GM20000 (cell line): ENCODE measurements at regions not wholly inside any gene's neighbourhood (a gene's known extent, or its start where the extent isn't known, plus 50 kb on each side); places are given as distances from the start of the nearest gene placed in this dataset.

Source experiments
- DNase-seq: peaks from one replicate; pipeline ENCODE4 v3.0.0; 2012; ENCODE audit warnings: low spot score
- TF ChIP-seq, protein P1 (sequence below): IDR thresholded peaks from 2 replicates; pipeline ENCODE4 v1.5.1; 2012; ENCODE audit warnings: mild to moderate bottlenecking, control low read depth; ENCODE audit errors: extremely low read depth, missing control alignments

DNA sequence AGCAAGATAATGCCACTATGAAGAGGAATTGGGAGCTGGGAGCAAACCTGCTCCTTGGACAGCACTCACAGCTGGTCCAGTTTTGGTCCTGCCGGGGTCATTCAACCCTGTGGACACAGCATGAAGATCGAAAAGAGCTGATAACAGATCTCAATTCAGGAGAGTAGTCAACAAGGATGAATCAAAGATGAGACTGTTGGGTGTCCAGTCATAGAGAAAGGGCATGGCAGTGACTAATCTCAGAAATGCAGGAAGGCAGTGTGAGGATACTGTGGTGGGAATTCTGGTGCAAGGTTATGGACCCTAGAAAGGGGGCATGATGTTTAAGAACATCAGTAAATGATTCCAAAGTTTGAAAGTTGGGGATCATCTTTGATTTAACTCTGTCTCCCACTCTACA, 261.4 kb upstream of the ZP4 start:
- DNase-seq = no peak
- TF ChIP-seq, protein P1, sequence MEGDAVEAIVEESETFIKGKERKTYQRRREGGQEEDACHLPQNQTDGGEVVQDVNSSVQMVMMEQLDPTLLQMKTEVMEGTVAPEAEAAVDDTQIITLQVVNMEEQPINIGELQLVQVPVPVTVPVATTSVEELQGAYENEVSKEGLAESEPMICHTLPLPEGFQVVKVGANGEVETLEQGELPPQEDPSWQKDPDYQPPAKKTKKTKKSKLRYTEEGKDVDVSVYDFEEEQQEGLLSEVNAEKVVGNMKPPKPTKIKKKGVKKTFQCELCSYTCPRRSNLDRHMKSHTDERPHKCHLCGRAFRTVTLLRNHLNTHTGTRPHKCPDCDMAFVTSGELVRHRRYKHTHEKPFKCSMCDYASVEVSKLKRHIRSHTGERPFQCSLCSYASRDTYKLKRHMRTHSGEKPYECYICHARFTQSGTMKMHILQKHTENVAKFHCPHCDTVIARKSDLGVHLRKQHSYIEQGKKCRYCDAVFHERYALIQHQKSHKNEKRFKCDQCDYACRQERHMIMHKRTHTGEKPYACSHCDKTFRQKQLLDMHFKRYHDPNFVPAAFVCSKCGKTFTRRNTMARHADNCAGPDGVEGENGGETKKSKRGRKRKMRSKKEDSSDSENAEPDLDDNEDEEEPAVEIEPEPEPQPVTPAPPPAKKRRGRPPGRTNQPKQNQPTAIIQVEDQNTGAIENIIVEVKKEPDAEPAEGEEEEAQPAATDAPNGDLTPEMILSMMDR = no peak

DNA sequence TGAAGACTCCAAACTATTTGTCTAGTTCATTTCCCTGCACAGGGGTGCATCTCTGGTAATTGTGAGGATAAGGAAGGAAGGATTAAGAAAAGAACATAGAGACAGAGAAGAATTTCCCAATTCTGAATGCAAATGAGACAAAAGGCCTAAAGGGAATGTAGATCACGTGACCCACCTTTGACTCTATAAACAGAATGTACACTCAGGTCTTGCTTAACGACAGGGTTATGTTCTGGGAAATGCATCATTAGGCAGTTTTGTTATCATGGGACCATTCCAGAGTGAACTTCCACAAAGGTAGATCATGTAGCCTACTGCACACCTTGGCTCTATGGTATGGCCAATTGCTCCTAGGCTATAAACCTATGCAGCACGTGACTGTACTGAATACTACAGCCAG, 252.3 kb upstream of the ZP4 start:
- DNase-seq = no peak
- TF ChIP-seq, protein P1 = no peak

DNA sequence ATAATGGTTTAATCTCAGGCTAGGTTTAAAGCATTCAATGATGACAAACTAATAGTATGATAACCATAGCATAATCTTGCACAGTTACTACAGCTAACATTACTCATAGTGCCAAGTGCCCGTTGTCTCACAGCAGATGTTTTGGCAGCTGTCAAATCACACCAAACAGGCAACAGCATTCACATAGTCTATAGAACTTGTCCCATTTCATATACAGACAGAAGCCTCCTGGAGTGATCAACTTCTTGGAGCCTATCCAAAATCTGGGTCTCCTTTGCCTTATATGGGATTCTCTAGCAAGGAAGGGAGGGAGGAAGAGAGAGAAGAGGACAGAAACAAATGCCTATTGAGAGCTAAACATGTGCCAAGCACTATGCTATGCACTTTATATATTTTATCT, 250.6 kb upstream of the ZP4 start:
- TF ChIP-seq, protein P1 = no peak
- no peak for DNase-seq

DNA sequence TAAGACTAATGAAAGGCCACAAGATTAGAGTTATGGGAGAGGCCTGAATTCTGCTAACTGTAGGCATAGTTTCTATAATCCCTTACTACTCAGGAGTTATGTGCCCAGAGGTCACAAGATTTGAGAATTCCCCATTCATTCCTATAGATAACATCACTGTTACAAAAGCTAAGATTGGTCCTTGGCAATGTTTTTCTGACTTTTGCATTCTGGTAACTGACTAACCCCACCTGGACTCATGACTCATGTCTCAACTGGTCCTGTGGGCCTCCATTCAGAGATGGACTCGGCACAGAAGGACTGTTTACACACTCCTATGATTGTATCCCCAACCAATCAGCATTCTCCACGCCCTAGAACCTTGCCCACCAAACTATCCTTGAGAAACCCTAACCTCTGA, 249.0 kb upstream of the ZP4 start:
- DNase-seq = no peak
- TF ChIP-seq, protein P1 = no peak

DNA sequence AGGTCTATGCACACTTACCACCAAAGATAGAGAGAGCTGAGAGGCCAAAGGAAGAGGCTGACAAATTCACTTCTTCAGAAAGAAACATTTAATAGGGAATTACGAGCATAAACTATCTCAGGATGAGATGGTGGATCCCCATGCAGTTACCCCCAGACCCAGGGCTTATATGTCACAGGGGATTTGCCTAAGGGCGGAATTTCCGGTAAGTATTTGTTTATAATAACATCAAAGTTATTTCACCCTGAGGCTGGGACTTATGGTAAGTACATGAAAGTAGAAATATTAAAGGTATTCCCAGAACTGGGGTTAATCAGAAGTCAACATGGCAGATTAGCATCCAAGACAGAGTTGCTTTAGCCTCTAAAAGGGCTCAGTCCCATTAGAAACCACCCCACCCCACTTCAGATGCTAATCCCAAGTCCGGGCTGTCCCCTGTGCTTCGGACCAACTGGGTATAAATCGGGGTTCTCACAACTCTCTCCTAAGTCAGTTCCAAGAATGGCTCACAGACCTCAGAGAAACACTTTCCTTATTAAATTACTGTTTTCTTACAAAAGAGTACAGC, 247.4 kb upstream of the ZP4 start:
- TF ChIP-seq, protein P1 = no peak
- DNase-seq = no peak

DNA sequence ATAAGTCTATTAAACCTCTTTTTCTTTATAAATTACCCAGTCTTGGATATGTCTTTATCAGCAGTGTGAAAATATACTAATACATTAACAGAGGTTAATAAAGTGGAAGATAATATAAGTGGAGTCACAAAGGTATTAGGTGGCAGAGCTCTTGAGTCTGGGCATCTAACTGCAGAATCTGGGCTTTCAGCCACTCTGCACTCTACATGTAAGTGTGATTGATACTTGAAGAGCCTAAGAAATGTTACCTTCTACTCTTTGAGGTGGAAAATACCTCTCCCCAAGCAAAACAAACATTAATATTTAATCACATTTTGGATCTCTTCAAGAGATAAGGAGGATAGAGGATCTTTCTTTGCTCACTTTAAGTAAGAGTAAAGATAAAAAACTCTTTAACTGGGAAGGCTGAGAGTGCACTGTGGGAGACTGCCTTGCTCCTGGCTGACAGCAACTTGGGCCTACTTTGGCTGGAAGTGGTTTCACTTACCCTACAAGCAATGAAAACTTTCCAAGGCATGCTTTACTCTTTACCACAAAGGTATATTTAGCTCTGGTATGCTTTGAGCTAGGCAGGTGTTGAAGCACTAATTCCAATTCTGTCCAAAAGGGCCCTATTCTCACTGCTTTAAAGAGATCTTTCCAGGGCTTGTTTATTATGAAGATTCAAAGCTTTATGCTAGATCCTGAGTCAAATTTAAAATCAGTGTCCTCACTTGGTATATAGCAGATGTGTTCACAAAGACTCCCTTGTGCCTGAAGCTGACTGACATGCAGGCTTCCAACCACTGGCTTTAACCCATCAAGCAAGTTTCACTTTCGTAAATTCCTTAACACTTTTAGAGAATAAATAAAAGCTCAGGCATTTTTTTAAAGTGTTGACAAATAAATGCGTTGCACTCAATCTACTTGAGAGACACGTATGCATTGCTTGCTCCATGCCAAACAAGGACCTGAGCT, 245.3 kb upstream of the ZP4 start:
- DNase-seq = no peak
- TF ChIP-seq, protein P1 = no peak

DNA sequence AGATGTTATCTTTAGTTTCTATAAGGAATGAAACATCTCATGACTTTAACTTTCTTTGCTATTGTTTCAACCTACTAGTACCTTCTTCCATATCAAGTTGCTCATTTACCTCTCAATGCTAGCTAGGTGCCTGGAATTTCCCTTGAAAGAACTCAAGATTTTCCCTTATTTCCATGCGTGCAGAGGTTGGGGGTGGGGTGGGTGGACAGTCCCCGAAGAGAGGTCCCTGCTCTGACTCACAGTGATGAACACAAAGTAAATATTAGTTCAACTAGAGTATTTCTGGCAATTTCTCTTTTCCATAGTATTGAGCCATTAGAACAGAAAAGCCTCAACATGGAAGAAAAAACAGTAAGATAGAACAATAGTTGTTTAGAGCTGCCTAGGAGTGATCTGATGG, 239.0 kb upstream of the ZP4 start:
- TF ChIP-seq, protein P1 = no peak
- no peak for DNase-seq
